Liver (tissue), 3 donors: ENCODE measurements at regions not wholly inside any gene's neighbourhood (a gene's known extent, or its start where the extent isn't known, plus 50 kb on each side); places are given as distances from the start of the nearest gene placed in this dataset.

ENCODE experiments used
- CTCF ChIP-seq: fragments of 150-350 bp; IDR thresholded peaks from 2 replicates; pipeline ENCODE4 v1.5.1; 2017; ENCODE audit warnings: improper control_type of control experiment, low read depth, low read length; ENCODE audit not compliant: missing input control
- FOXA1 ChIP-seq: IDR thresholded peaks from 2 replicates; pipeline ENCODE4 v1.6.1; 2016; ENCODE audit warnings: antibody characterized with exemption
- MAX ChIP-seq: IDR thresholded peaks from 2 replicates; pipeline ENCODE4 v1.6.1; 2016; ENCODE audit warnings: antibody characterized with exemption
- NR2F2 ChIP-seq: IDR thresholded peaks from 2 replicates; pipeline ENCODE4 v1.6.1; 2016; ENCODE audit warnings: antibody characterized with exemption
- RAD21 ChIP-seq, 2 donors: IDR thresholded peaks; 2 replicates each; pipeline ENCODE4 v1.6.1; 2016; ENCODE audit warnings: antibody characterized with exemption in 2 of 2, mild to moderate bottlenecking in 2 of 2
- REST ChIP-seq: IDR thresholded peaks from 2 replicates; pipeline ENCODE4 v1.6.1; 2016; ENCODE audit warnings: antibody characterized with exemption, mild to moderate bottlenecking
- RXRA ChIP-seq, 2 donors: IDR thresholded peaks; 2 replicates each; pipeline ENCODE4 v1.6.1; 2017 to 2018; ENCODE audit warnings: antibody characterized with exemption in 2 of 2, mild to moderate bottlenecking in 1 of 2
- TAF1 ChIP-seq: conservative IDR thresholded peaks from 2 replicates; pipeline ENCODE4 v1.6.1; 2016; ENCODE audit warnings: antibody characterized with exemption, mild to moderate bottlenecking
- YY1 ChIP-seq: IDR thresholded peaks from 2 replicates; pipeline ENCODE4 v1.6.1; 2016; ENCODE audit warnings: antibody characterized with exemption, mild to moderate bottlenecking
- ZBTB33 ChIP-seq: IDR thresholded peaks from 2 replicates; pipeline ENCODE4 v1.6.1; 2016; ENCODE audit warnings: antibody characterized with exemption
- donor health status: healthy.
- donor health status: healthy.

- TF ChIP-seq CTCF = no peak
- no peak for TF ChIP-seq ZBTB33
- TF ChIP-seq YY1 = no peak
- no peak for TF ChIP-seq NR2F2
- TF ChIP-seq RAD21 (IDR thresholded peaks at IDR 0.05) = no peak
- no peak for TF ChIP-seq FOXA1
- TF ChIP-seq TAF1 = no peak
- no peak for TF ChIP-seq MAX
- TF ChIP-seq REST = no peak
- no peak for TF ChIP-seq RXRA (IDR thresholded peaks at IDR 0.05)
These were observed 200.8 kb upstream of the PPP2R2D start for GRCh38 chr10:131700032-131700431.
